Coronary artery (tissue), 2 donors: ENCODE measurements at regions not wholly inside any gene's neighbourhood (a gene's known extent, or its start where the extent isn't known, plus 50 kb on each side); places are given as distances from the start of the nearest gene placed in this dataset.
A peak's percentile ranks its signal among the peaks of the same experiment; 100 is the strongest.

Experiments used
- DNase-seq: peaks from one replicate; pipeline ENCODE4 v3.0.0-alpha.2; 2017; ENCODE audit warnings: low spot score
- H3K27ac ChIP-seq, 2 donors: fragments of 200-600 bp; sonication (generic); one replicate each; pipeline ENCODE4 v1.5.1; 2016 to 2019
- H3K4me3 ChIP-seq: fragments of 200-600 bp; sonication (generic); 2 replicates; pipeline ENCODE4 v1.5.1; 2016; ENCODE audit warnings: mild to moderate bottlenecking, moderate library complexity
- CTCF ChIP-seq: fragments of 200-600 bp; sonication (generic); IDR thresholded peaks from one replicate; pipeline ENCODE4 v1.5.1; 2019; ENCODE audit warnings: antibody characterized with exemption

- TF ChIP-seq CTCF, result no peak
- no peak for DNase-seq
- no peak overlapping the region for H3K4me3 ChIP-seq
- H3K27ac ChIP-seq, result no peak overlapping the region
These were observed 57.7 kb downstream of the SOX3 start for GRCh38 chrX:140447150-140447549.

- DNase-seq, result no peak
- TF ChIP-seq CTCF, result no peak
- Histone ChIP-seq H3K4me3 (no peak overlapping the region), H3K27ac (no peak overlapping the region)
These were observed 64.0 kb downstream of the SOX3 start for GRCh38 chrX:140440876-140441275.

GRCh38 chrX:140439476-140439875 is 65.4 kb downstream of the SOX3 start:
- no peak for DNase-seq
- TF ChIP-seq CTCF, result no peak
- Histone ChIP-seq H3K27ac (no peak overlapping the region), H3K4me3 (peak overlapping the region; percentile 22)

GRCh38 chrX:140434347-140434746 is 70.5 kb downstream of the SOX3 start:
- Histone ChIP-seq H3K4me3 (no peak overlapping the region), H3K27ac (no peak overlapping the region)
- TF ChIP-seq CTCF, result no peak
- DNase-seq, result no peak

- DNase-seq, result no peak
These were observed 71.3 kb downstream of the SOX3 start for GRCh38 chrX:140433582-140433981.

GRCh38 chrX:140432346-140433175 is 72.3 kb downstream of the SOX3 start:
- peak; percentile 75 for DNase-seq
- no peak overlapping the region for H3K4me3 ChIP-seq
- no peak overlapping the region for H3K27ac ChIP-seq
- no peak for TF ChIP-seq CTCF

More at GRCh38 chrX:140433582-140433981, 71.3 kb downstream of the SOX3 start:
- Histone ChIP-seq H3K4me3 (no peak overlapping the region), H3K27ac (no peak overlapping the region)
- no peak for TF ChIP-seq CTCF

- no peak for DNase-seq
- no peak for TF ChIP-seq CTCF
- H3K27ac ChIP-seq, result no peak overlapping the region
- H3K4me3 ChIP-seq, result no peak overlapping the region
These were observed 73.3 kb downstream of the SOX3 start for GRCh38 chrX:140431521-140431920.
